ENCODE measurements at regions not wholly inside any gene's neighbourhood (a gene's known extent, or its start where the extent isn't known, plus 50 kb on each side); places are given as distances from the start of the nearest gene placed in this dataset.

DNA sequence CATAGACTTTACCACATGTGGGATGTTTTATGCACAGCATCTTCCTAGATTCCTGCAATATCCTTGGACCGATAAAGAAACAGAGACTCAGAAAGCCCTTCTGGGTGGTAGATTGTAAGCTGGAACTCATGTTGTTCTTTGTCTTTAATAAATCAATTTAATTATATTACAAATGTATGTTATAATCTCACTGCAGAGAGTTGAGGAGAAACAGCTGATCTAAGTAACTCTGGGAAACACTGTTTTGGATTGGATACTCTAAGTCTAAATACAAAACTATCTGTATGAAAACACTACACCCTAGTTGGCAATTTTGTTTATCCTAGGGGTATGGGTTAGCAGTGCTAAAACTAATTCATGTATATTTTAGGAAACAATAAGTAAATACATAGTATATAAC, 1015.2 kb downstream of the XPNPEP1 start:
- CTCF ChIA-PET: no interaction called here
- FAIRE-seq: no peak
- Histone ChIP-seq H3K4me3 (no peak overlapping the region), H3K4me1 (no peaks in the 10 kb centered on the region), H3K27ac (no peak overlapping the region), H3K9me3 (no peaks in the 10 kb centered on the region), H3K4me2 (no peak overlapping the region)
- WGBS (ENCODE audit: missing lambda C conversion rate): 50% methylated on average over 1 of the region's 1 CpG
- no peak for DNase-seq (ENCODE audit: low read depth in 1 of 2, low spot score in 1 of 2)
- TF ChIP-seq, protein P1, sequence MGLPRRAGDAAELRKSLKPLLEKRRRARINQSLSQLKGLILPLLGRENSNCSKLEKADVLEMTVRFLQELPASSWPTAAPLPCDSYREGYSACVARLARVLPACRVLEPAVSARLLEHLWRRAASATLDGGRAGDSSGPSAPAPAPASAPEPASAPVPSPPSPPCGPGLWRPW (IDR thresholded peaks at IDR 0.05): no peak
- TF ChIP-seq ZFP36 (IDR thresholded peaks at IDR 0.05; ENCODE audit: borderline replicate concordance, partially characterized antibody) (no peak), FOXS1 (CRISPR knock-in tag; IDR thresholded peaks at IDR 0.05) (no peak), KDM1A (IDR thresholded peaks at IDR 0.05; ENCODE audit: low read depth) (no peak), RAD21 (conservative IDR thresholded peaks at IDR 0.05 in 1 of 2, IDR thresholded peaks at IDR 0.05 in 1 of 2) (no peak), PHF8 (IDR thresholded peaks at IDR 0.05; ENCODE audit: borderline replicate concordance, low read depth) (no peak), FOSL2 (IDR thresholded peaks at IDR 0.05) (no peak), FOSL2 (CRISPR knock-in tag; IDR thresholded peaks at IDR 0.05) (no peak), RNF2 (IDR thresholded peaks at IDR 0.05; ENCODE audit: borderline replicate concordance, low read depth) (no peak), RFX5 (IDR thresholded peaks at IDR 0.05) (no peak), HOXB13 (CRISPR knock-in tag; IDR thresholded peaks at IDR 0.05; ENCODE audit: low read depth) (no peak), HOXB5 (CRISPR knock-in tag; IDR thresholded peaks at IDR 0.05) (no peak), JUNB (IDR thresholded peaks at IDR 0.05) (no peak)
- TF ChIP-seq, protein P2, sequence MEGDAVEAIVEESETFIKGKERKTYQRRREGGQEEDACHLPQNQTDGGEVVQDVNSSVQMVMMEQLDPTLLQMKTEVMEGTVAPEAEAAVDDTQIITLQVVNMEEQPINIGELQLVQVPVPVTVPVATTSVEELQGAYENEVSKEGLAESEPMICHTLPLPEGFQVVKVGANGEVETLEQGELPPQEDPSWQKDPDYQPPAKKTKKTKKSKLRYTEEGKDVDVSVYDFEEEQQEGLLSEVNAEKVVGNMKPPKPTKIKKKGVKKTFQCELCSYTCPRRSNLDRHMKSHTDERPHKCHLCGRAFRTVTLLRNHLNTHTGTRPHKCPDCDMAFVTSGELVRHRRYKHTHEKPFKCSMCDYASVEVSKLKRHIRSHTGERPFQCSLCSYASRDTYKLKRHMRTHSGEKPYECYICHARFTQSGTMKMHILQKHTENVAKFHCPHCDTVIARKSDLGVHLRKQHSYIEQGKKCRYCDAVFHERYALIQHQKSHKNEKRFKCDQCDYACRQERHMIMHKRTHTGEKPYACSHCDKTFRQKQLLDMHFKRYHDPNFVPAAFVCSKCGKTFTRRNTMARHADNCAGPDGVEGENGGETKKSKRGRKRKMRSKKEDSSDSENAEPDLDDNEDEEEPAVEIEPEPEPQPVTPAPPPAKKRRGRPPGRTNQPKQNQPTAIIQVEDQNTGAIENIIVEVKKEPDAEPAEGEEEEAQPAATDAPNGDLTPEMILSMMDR (IDR thresholded peaks at IDR 0.05): no peak
- TF ChIP-seq, protein P3, sequence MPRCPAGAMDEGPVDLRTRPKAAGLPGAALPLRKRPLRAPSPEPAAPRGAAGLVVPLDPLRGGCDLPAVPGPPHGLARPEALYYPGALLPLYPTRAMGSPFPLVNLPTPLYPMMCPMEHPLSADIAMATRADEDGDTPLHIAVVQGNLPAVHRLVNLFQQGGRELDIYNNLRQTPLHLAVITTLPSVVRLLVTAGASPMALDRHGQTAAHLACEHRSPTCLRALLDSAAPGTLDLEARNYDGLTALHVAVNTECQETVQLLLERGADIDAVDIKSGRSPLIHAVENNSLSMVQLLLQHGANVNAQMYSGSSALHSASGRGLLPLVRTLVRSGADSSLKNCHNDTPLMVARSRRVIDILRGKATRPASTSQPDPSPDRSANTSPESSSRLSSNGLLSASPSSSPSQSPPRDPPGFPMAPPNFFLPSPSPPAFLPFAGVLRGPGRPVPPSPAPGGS (IDR thresholded peaks at IDR 0.05): no peak
- TF ChIP-seq, protein P4, sequence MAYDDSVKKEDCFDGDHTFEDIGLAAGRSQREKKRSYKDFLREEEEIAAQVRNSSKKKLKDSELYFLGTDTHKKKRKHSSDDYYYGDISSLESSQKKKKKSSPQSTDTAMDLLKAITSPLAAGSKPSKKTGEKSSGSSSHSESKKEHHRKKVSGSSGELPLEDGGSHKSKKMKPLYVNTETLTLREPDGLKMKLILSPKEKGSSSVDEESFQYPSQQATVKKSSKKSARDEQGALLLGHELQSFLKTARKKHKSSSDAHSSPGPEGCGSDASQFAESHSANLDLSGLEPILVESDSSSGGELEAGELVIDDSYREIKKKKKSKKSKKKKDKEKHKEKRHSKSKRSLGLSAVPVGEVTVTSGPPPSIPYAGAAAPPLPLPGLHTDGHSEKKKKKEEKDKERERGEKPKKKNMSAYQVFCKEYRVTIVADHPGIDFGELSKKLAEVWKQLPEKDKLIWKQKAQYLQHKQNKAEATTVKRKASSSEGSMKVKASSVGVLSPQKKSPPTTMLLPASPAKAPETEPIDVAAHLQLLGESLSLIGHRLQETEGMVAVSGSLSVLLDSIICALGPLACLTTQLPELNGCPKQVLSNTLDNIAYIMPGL (CRISPR knock-in tag; IDR thresholded peaks at IDR 0.05; ENCODE audit: borderline replicate concordance): no peak
- ATAC-seq: no peak
- POLR2A ChIA-PET: no interaction called here

DNA sequence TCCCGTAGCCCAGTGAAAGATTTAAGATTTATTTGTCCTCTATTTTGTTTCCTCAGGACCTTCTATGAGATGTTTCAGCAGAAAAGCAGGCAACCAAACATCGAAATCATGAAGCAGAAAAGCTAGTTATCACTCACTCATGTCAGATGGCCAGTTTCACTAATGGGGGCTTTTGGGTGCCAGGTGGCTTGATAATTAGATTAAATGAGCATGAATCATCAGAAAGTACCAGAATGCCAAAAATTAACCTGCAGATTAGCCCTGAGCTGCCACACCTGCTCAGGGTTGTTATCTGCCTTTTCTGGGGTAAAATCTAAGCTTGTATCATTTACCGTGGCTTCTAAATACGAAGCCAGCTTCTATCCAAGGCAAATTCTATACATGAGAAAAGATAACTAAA, 1017.5 kb downstream of the XPNPEP1 start:
- Histone ChIP-seq H3K4me2 (no peak overlapping the region), H3K9me3 (no peaks in the 10 kb centered on the region), H3K4me3 (no peak overlapping the region), H3K4me1 (no peaks in the 10 kb centered on the region), H3K27ac (no peak overlapping the region)
- WGBS (ENCODE audit: missing lambda C conversion rate): 20% methylated on average over 4 of the region's 4 CpGs
- ChIA-PET CTCF (no interaction called here), POLR2A (no interaction called here)
- FAIRE-seq (no peak), ATAC-seq (no peak), DNase-seq (ENCODE audit: low read depth in 1 of 2, low spot score in 1 of 2) (no peak)
- TF ChIP-seq HDAC2 (IDR thresholded peaks at IDR 0.05) (no peak), HEYL (CRISPR knock-in tag; IDR thresholded peaks at IDR 0.05) (no peak), POLR2AphosphoS2 (conservative IDR thresholded peaks at IDR 0.05; ENCODE audit: low read length) (no peak), CHD2 (IDR thresholded peaks at IDR 0.05; ENCODE audit: low read length, partially characterized antibody) (no peak), RFX5 (IDR thresholded peaks at IDR 0.05) (no peak), HOXB5 (CRISPR knock-in tag; IDR thresholded peaks at IDR 0.05) (no peak), RCOR1 (IDR thresholded peaks at IDR 0.05; ENCODE audit: low read depth, low read length) (no peak), JUNB (IDR thresholded peaks at IDR 0.05) (no peak), KDM1A (IDR thresholded peaks at IDR 0.05; ENCODE audit: low read depth) (no peak), TFCP2L1 (CRISPR knock-in tag; IDR thresholded peaks at IDR 0.05) (no peak), FOSB (CRISPR knock-in tag; IDR thresholded peaks at IDR 0.05) (no peak), FOSL2 (IDR thresholded peaks at IDR 0.05) (no peak), FOSL2 (CRISPR knock-in tag; IDR thresholded peaks at IDR 0.05) (no peak), ZFP36 (IDR thresholded peaks at IDR 0.05; ENCODE audit: borderline replicate concordance, partially characterized antibody) (no peak), EHF (CRISPR knock-in tag; IDR thresholded peaks at IDR 0.05) (no peak), ESRRA (IDR thresholded peaks at IDR 0.05; ENCODE audit: borderline replicate concordance, low read length) (no peak), SREBF2 (IDR thresholded peaks at IDR 0.05) (no peak), FOXS1 (CRISPR knock-in tag; IDR thresholded peaks at IDR 0.05) (no peak)
- TF ChIP-seq, protein P5, sequence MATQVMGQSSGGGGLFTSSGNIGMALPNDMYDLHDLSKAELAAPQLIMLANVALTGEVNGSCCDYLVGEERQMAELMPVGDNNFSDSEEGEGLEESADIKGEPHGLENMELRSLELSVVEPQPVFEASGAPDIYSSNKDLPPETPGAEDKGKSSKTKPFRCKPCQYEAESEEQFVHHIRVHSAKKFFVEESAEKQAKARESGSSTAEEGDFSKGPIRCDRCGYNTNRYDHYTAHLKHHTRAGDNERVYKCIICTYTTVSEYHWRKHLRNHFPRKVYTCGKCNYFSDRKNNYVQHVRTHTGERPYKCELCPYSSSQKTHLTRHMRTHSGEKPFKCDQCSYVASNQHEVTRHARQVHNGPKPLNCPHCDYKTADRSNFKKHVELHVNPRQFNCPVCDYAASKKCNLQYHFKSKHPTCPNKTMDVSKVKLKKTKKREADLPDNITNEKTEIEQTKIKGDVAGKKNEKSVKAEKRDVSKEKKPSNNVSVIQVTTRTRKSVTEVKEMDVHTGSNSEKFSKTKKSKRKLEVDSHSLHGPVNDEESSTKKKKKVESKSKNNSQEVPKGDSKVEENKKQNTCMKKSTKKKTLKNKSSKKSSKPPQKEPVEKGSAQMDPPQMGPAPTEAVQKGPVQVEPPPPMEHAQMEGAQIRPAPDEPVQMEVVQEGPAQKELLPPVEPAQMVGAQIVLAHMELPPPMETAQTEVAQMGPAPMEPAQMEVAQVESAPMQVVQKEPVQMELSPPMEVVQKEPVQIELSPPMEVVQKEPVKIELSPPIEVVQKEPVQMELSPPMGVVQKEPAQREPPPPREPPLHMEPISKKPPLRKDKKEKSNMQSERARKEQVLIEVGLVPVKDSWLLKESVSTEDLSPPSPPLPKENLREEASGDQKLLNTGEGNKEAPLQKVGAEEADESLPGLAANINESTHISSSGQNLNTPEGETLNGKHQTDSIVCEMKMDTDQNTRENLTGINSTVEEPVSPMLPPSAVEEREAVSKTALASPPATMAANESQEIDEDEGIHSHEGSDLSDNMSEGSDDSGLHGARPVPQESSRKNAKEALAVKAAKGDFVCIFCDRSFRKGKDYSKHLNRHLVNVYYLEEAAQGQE (IDR thresholded peaks at IDR 0.05): no peak
- TF ChIP-seq, protein P6, sequence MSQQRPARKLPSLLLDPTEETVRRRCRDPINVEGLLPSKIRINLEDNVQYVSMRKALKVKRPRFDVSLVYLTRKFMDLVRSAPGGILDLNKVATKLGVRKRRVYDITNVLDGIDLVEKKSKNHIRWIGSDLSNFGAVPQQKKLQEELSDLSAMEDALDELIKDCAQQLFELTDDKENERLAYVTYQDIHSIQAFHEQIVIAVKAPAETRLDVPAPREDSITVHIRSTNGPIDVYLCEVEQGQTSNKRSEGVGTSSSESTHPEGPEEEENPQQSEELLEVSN (IDR thresholded peaks at IDR 0.05; ENCODE audit: borderline replicate concordance, low read depth): no peak
